NOMO-1 treated with dmso at 0.1 percent for 144 hours (cell line): ENCODE measurements at regions not wholly inside any gene's neighbourhood (a gene's known extent, or its start where the extent isn't known, plus 50 kb on each side); places are given as distances from the start of the nearest gene placed in this dataset.

ENCODE experiments used
- DNase-seq: peaks from one replicate; lab custom pipeline; 2025; ENCODE audit not compliant: unreplicated experiment; lab: John Stamatoyannopoulos, UW

DNA sequence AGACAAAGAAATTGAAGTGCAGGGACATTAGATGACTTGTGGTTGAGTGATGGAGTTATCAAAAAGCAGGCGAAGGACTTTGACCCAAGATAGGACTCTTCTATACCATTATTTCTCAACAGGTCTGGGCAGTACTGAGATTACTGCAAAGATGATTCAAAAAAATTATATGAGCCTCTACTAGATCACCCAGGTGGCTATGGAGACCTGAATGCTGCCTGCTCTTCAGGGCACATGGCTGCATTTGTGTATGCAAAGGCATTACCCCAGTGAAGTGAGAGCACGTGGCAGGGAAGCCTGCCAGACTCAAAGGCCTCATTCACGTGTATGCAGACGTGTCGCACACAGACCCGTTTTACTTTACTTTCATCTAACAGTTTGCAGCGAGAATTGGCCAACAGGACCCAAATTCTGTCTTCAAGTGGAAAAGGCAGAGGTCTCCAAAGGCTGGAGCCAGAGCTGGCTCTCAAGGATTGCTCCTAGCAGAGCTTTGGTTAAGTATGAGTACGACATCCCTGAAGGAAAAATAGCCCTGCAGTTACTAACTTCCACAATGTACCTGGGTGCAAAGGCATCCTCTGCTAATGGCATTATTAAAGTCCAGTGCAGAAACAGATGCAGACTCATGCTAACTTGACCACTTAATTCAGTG, 113.8 kb upstream of the ARMC2 start:
- no peak for DNase-seq

DNA sequence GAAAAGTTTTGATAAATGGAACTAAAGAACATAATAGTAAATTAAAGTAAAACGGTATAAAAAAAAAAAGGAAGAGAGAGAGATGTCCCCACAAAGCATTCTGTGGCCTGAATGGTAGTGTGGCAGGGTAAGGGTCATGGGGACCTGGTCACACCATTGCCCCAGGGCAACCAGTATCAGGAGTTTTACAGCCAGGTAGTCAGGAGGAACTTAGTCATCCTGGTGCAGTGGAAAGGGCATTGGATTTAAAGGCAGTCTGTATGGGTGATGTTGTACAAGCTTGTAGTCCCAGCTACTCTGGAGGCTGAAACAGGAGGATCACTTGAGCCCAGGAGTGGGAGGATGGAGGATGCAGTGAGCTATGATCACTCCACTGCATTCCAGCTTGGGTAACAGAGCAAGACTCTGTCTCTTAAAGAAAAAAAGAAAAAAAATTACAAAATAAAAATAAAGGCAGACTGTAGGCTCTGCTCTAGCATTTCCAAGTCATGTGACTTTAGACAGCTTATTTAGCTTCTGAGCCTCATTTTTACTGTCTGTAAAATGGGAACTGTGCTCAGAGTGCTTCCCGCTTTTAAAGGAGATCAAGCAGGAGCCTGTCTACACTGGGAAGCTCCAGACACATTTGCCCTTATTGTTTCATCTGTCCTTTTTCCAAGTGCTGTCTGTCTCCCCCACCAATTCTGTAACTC, 112.8 kb upstream of the ARMC2 start:
- no peak for DNase-seq

DNA sequence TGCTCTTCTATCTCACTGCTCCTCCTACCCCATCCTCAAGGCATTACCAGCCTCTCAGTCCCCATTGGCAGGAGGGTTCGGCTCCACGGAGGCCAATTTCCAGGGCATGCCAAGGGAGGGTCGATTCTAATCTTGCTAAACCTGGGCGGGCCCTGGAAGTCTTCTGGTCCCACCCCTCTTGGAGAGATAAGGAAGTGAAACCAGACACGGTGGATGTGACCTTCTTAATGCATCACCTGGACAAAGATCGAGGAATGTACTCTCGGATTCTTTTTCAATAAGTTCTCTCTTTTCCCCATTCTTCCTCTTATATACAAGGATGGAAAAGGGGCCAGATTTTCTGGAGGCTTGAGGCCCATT, 112.2 kb upstream of the ARMC2 start:
- DNase-seq: no peak

DNA sequence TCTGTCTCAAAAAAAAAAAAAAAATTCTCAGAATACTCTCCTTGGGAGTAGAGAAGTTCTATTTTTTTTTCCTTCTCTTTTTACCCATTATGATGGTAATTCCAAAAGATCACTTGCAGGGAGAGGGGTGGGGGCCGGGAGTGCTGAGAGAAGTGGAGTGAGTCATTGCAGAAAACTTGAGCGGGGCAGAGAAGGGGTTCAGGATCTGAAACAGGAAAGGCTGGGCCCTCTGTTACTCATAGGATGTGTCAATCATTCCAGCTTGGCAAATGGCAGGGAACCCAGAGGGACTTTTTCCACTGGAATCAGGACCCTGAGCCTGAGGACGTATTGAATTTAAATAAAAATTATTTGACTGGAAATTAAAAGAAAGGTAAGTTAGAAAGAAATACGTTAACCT, 111.4 kb upstream of the ARMC2 start:
- no peak for DNase-seq

DNA sequence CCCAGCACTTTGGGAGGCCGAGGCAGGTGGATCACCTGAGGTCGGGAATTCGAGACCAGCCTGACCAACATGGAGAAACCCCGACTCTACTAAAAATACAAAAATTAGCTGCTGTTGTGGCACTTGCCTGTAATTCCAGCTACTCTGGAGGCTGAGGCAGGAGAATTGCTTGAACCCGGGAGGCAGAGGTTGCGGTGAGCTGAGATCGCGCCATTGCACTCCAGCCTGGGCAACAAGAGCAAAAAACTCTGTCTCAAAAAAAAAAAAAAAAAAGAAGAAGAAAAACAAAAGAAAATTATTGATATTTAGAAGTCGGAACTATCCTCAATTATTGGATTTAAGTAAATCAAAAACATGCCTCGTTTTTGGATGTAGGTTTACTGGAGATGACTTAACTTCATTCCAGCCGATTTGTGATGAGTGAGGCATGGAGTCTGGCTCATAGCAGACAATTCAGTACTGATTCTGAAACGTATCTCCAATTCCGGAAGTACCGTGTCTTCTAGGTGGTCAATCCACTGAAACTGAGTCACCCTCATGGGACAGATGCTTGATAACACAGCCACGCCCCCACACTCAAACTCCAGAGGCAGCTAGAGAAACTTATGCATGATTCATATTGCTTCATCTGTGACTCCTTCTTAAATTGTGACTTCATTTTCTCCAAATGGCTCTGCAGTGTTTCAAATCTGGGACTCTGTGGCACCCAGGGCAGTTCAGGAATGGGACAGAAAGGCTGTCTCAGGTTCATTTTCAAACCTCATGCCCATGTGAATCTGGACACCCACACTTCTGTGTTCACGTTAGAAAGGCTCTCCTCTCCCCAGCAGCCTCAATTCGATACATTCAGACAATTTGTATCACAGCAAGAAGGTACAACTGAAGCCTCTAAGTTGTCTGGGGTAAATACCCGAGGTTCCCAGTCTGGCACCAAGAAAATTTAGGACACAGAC, 110.4 kb upstream of the ARMC2 start:
- no peak for DNase-seq

DNA sequence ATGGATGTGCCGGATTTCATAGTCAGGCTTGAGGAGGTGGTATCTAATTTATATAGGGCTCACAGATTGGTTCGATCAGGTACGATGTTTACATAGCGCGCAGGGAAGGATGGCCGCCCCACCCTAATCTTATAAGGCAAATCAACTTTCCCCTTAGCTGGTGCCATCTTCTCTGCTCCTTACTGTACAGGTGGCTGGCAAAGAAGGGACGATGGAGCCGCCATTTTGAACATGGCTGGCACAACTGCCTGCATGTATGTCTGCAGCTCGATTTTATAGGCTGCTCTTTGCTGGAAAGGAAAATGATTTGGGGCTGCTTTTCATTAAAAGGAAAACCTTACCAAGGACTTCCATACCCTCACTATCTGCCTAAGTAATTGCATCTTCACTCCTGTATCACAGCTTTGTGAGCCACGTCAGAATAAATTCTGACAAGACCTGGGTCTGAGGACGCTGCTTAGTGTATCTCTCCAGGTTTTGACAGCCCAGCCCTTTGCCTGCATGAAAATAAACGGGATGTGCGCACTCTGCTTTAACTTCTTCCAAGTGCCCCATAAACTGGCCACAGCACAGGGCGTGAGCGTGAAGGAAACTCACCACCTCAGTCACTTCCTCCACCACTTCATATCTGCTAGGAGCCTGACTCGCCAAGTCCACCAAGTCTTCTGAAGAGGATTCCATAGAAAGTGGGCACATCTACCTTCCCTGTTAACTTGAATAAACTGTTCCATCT, 109.4 kb upstream of the ARMC2 start:
- DNase-seq: peak; percentile 50

DNA sequence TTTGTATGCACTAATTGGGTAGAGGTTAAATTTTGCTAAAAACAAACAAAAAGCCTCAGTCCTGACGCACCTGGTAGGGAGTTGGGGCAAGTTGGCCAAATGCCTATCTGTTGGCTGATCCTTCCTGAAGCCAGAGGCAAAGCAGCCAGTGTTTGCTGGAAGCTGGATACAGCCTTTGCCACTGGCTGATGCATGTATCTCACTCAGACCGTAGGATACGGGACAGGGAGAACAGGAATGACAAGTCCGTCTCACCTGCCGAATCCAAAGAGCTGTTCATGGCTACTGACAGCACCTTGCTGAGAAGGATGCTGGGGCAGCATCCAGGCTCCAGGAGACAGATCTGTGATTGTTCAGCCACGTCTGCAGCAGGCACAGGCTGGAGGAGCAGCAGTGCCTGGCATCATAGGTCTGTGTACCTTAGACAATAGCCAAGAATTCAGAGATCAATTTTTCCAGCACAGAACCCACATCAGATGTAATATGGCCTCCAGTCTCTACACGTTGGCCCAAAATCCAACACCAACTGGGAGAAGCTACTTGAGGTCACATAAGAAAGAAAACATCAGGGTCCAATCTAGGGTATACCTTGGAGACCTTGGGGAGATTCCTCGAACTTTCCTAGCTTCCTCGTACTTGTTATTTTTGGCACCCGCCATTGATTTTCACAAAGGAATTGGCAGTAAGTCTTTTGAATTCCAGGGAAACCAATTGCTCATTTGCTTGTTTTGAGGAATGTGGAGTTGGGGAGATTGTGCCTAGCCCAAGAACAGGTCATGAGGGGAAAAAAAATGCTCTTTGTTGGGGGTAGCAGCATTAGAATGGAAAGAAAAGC, 108.5 kb upstream of the ARMC2 start:
- DNase-seq: no peak

DNA sequence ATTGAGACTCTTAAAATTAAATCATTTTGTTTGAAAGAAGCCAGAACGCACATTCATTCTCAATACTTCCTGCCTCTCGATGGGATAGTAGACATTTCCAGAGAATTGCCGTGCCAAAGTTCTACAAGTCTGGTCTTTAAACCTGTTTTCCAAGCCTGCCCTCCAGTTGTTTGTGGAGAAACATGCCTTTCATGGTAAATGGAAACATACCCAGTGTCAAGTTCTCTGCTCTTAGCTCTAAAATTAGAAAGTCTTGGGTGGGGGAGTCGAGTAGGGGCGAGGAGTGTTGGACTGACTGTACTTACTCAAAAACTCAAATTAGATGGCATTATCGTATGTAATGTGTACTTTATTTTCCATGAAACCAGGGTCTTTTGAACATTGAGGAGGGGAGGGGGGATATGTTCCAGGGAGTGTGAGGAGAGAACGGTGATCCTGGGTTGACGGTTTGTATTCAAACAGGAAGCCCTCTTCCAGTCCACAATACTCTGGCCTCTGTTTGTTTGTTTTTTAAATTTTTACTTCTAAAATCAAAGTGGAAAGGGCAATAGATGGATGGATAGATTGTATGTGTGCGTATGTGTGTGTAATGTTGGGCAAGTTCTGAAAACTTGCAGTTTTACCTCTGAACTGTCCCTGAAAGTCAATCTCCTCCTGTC, 106.8 kb upstream of the ARMC2 start:
- DNase-seq: no peak

DNA sequence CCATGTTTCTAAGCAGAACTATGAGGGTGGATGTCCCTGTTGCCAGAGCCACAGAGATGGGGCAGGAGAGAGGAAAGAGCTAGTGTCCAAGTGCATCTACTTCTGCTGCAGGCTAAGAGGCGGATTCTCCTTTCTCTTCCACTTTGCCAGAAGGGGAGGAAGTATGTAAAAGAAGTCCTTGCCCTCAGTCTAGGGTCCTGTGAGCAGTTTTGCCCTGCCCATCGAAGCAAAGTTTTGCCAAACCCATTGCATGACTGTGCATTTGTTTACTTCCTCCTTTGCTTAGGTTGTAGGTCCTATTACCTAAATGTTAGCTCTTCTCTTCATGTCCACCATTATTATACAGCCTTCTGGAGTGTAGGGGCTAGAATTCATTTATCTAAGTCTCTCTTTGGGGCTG, 106.2 kb upstream of the ARMC2 start:
- peak; percentile 90 for DNase-seq

DNA sequence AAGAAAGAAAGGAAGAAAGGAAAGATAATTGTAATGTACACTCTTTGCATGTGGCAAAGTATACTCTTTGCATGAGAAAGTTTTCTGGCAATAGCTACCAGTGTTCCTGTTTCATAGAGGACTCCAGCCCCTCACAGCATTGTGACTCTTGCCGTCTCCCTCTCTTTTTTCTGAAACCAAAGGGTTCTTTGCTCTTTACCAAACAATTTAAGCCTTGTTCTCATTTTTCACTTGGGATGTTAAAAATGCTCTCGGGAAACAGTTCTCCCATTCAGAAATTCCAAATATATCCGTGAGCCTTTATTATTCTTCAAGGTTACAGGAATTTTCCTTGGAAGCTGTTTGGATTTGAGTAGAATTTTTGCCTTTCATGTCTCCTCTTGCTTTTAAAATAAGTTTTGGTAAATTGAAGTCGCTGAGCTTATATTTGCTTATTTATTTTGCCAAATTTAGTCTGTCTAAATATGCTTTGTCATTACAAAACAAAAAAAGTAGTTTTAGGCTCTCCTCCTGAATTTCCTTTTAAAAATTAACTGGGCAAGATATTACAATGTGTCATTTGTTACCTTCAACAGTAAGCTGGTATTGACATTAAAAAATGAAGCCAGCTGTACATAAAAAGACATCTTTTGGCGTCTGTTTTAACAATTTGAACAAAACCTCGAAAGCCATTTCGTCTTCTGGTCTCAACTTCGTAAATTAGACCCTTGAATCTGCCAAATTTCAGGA, 103.8 kb upstream of the ARMC2 start:
- no peak for DNase-seq

DNA sequence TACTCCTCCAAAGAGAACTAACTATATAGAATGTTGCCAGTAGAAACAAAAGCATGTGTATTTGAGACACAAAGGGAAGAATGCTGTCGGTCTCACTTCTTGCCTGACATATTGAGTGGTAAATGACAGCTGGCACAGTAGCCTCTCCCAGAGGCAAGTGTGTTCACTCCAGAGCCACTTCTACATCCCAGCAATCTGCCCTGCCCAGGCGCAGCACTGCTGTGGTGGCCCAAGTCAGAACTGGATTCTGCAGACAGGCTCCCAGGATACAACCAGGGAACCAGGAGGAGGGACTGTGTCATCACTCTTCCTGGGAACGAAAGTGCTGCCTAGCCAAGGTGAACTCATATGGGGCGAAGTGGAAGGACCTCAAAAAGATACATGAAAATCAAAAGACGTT, 103.2 kb upstream of the ARMC2 start:
- DNase-seq: no peak

DNA sequence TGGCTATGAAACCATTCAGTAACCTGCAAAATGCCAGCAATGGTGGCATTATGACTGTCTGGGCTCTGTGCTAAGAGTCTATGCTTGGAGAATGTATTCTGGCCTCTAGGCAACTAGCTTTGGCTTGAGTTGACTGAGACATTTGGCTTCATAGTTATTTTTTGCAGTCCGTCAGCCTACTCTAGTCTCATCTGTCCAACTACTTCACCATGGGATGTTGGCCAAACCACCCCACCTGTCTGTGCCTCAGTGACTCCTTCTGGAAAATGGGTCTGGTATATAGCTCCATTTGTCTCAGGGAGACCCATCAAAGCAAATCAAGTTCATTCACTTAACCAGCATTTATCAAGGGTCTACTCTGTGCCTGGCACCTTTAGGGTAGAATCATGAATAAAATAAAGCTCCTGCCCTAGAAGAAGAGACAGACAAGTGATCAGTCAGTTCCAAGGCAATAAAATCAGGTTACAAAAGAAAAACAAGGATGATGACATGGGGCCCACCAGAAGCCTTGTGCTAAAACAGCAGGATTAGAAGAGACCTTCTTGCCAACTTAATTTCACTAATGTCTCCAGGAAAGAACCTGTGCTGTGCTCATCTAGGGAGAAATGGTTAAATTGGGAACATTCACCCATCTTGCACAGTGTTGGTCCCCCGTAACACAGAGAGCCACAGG, 102.4 kb upstream of the ARMC2 start:
- DNase-seq: no peak

DNA sequence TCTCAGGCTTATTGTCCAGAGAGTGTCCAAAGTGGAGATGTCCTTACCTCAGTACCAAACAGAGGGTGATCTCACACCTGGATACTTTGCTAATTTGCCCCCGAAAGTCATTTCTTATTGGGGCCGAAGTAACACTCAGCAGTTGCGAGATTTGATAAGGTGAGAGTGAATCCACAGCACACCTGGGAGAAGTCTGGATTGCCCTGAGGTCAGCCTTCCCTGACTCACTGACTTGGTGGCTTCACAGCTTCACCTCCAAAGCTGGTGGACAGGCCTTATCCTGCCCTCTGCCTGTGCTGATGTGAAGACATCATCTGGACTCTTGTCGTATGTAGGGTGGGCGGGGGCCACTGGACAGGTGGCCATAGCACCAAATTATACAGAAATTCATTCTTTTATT, 101.9 kb upstream of the ARMC2 start:
- no peak for DNase-seq

DNA sequence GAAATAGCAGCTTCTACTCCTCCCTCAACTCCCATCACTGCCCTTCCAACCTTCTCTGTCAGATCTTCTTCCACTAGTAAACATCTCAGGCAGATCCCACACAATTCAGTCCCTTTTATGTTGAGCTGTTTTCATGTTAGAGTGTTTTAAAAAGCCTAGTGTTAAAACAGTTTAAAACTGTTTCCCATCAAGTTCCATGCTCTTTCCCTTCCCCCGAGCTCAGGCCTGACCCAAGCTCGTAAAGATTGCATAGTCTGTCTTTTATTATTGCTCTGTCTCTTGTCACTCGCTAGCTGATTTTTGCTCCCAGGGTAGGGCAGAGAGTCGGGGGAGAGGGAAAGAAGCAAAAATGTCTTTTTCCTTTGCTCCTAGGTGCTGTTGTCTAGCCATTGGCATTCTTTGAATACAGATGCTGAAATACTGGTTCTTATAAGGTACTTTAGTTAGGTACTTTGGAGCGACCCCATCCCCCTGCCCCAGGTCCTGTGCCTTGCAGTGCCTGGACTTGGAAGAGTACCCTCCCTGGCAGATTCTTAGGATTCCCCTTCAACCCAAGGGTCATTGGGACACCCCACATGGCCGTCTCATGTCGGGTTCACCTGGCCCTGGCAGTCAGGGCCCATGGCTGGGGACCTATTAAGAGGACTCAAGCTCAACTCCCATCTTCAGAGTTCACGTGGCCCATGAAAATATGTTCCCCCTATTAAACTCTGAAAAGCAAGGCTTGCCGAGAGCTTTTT, 101.2 kb upstream of the ARMC2 start:
- DNase-seq: no peak

DNA sequence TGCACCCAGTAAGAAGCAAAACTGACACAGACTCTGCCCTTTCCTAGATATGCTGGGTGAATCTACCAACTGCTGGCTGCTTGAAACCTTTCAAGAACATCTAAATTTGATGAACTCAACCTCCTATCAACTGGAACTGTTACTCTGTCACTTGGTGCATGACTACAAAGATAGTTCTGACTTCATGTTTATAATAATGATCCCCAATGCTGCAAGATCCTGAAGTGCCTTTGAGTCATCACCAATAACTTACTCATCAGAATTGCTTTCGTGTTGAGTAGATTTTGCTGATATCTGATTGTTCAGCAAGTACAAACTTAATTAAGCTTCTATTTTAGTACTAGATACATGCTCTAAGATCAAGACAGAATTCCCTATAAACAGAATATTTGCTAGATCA, 100.2 kb upstream of the ARMC2 start:
- no peak for DNase-seq

DNA sequence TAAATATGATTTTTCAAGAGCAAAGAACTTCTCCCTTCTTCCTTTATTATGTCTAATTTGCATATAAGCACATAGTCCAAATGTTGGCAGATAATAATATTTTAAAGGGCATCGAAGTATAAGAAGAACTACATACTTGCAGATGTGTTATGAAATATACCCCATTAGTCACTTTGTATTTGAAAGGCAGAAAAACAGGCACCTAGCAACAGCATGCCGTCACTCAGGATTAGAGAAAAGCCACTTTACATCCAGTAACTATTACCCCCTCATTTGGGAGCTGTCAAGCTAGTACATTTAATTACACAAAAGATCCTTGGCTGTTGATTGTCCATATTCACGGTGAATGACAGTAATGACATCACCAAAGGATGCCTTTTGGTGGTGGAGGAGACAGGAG, 99.3 kb upstream of the ARMC2 start:
- no peak for DNase-seq

DNA sequence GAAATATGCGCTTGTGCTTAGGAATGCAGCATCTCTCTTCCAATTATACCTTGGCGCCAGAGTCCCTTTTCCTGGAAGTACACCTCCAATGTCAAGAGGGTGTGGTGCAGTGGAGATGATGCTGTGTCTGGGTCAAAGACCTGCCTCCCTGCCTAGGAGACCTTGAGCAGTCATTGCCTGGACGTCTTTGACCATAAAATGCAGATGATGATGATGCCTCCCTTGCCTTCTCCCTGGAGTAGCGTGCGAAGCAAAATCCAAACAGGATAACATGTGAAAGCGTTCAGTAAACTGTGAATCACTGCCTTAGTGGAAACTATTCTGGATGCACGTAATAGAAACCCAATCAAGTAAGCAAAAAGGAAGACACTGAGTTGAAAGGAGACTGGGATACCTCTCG, 97.4 kb upstream of the ARMC2 start:
- no peak for DNase-seq

DNA sequence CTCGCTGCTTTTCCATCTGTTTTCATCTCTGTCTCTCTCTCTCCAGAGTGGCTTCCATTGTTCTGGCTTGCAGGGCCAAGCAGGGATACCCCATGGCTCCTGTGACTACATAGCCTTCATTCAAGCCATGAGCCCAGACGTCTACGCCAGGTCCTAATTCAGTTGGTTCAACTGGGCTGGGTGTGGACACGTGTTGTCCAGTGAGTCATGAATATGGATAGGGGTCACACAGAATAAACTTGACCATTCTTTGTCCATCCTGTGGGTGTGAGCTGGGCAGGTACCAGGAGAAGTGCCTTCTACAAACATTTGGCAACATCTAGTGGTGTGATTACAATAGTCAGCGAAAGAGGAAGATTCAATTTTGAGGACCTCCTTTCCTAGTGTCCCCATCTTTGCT, 96.9 kb upstream of the ARMC2 start:
- DNase-seq: no peak
